ENCODE measurements at regions not wholly inside any gene's neighbourhood (a gene's known extent, or its start where the extent isn't known, plus 50 kb on each side); places are given as distances from the start of the nearest gene placed in this dataset.
A peak's percentile ranks its signal among the peaks of the same experiment; 100 is the strongest.

DNA sequence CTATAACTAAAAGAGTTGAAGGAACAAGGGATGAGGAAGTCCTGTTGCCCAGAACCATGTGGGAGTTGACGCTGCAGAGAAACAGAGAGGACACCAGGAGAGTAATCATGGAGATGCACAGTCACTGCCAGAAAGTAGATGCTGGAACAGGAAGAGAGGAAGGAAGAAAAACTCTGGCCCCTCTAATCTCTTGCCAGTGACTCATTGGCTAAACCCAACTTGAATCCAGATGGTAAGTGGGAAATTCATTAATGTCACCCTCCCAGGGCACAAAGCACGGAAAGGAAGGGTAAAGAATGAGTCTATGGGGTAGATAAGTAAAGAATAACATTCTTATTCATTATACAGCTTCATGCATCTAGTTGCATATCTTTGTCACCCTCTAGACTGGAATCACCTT lies 631.9 kb downstream of the PRELID2 start:
- TF ChIP-seq CTCF (IDR thresholded peaks at IDR 0.05; ENCODE audit: low read depth, low read length) = no peak
- DNase-seq (ENCODE audit: low read depth in 1 of 2, low spot score in 1 of 2) = no peak
- Histone ChIP-seq H3K27ac (no peak overlapping the region), H3K9me3 (ENCODE audit: low read depth) (no peaks in the 10 kb centered on the region), H3K4me1 (ENCODE audit: low read depth) (no peaks in the 10 kb centered on the region), H3K36me3 (no peaks in the 10 kb centered on the region), H3K4me3 (no peak overlapping the region), H3K27me3 (no peaks in the 10 kb centered on the region)

DNA sequence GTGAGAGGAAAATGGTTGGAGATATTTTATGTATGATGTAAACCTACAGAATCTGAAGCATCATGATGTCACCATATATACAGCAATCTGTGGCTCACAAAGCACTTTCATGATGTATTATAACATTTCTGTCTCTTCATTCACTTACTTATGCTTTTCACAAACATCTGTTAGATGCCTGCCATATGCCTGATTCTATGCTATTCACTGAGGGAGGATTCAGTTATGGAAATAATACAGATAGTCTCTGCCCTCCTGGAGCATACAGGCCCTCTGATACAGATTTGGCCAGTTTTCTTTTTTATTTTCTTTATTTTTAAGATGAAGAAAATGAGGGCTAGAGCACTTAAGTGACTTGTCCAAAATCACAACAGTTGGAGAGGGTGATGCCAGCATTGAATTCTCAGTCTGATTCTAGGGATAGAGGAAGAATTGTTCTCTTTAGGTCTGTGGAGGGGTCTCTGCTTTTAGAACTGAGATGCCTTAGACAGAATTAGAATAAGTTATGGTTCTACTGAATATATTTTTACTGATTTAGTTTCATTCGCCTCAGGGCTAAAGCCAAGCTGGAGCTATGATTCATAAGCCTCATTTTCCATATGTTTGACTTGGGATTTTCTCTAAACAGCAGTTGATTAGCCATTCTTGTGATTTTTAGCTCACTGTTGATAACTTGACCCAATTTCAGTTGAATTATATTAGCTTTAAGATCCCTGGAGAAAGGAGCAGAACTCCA lies 636.4 kb downstream of the PRELID2 start:
- H3K4me1 ChIP-seq (ENCODE audit: low read depth) = no peaks in the 10 kb centered on the region
- H3K36me3 ChIP-seq = no peaks in the 10 kb centered on the region
- TF ChIP-seq CTCF (IDR thresholded peaks at IDR 0.05; ENCODE audit: low read depth, low read length) = no peak
- H3K27ac ChIP-seq = no peak overlapping the region
- H3K9me3 ChIP-seq (ENCODE audit: low read depth) = no peaks in the 10 kb centered on the region
- DNase-seq (ENCODE audit: low read depth in 1 of 2, low spot score in 1 of 2) = no peak
- H3K27me3 ChIP-seq = no peaks in the 10 kb centered on the region
- H3K4me3 ChIP-seq = no peak overlapping the region

- H3K4me3 ChIP-seq = no peak overlapping the region
- DNase-seq (ENCODE audit: low read depth in 1 of 2, low spot score in 1 of 2) = no peak
- H3K27me3 ChIP-seq = no peaks in the 10 kb centered on the region
- H3K36me3 ChIP-seq = no peaks in the 10 kb centered on the region
- H3K4me1 ChIP-seq (ENCODE audit: low read depth) = no peaks in the 10 kb centered on the region
- H3K27ac ChIP-seq = no peak overlapping the region
- TF ChIP-seq CTCF (IDR thresholded peaks at IDR 0.05; ENCODE audit: low read depth, low read length) = no peak
- H3K9me3 ChIP-seq (ENCODE audit: low read depth) = no peaks in the 10 kb centered on the region
Observed at GRCh38 chr5:145189746-145190145, 645.4 kb downstream of the PRELID2 start.

- Histone ChIP-seq H3K4me3 (no peak overlapping the region), H3K9me3 (ENCODE audit: low read depth) (no peaks in the 10 kb centered on the region), H3K4me1 (ENCODE audit: low read depth) (peaks cover 14% of the 10 kb centered on the region), H3K27ac (no peak overlapping the region), H3K36me3 (no peaks in the 10 kb centered on the region), H3K27me3 (no peaks in the 10 kb centered on the region)
- no peak for DNase-seq (ENCODE audit: low read depth in 1 of 2, low spot score in 1 of 2)
- TF ChIP-seq CTCF (IDR thresholded peaks at IDR 0.05; ENCODE audit: low read depth, low read length) = no peak
Observed at GRCh38 chr5:145180371-145180770, 654.8 kb downstream of the PRELID2 start.

DNA sequence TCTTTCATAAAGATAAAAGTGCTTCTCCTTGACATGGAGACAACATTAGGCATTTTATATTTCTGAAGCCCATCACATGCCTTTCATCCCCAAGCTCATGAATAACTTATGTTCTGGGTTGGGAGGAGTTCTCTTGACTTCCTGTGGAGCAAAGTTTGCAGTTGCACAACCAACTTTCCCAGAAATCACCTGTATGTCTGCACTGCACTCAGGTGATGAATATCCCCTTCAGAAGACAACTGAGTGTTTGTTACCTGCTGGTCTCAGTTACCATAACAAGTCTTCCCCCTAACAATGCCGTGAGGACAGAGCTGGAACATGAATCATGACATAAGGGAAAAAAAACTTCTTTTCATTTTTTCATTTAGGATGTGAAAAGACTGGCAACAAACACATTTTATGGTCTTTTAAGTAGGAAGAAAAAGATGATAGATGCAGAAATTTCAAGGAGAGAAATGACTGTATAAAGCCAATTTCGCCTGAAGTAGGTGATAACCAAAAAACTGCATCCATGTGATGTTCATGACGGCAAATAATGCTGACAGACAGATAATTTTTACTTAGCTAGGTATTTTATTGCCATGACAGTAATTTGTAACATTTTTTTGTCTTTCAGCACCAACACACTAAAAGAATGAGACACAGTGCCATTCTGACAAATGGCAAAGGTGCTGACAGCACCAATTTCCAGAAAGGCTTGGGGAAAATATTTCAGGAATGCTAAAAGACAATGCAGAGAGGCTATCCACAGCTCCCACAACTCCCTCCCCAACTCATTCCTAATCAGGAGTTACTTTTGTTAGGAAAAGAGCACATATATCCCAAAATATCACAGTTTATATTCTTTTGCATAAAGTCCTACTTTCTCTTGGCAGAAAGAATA lies 656.3 kb downstream of the PRELID2 start:
- Histone ChIP-seq H3K27me3 (no peaks in the 10 kb centered on the region), H3K27ac (no peak overlapping the region), H3K4me1 (ENCODE audit: low read depth) (peaks cover 14% of the 10 kb centered on the region), H3K9me3 (ENCODE audit: low read depth) (no peaks in the 10 kb centered on the region), H3K36me3 (no peaks in the 10 kb centered on the region), H3K4me3 (no peak overlapping the region)
- TF ChIP-seq CTCF (IDR thresholded peaks at IDR 0.05; ENCODE audit: low read depth, low read length) = no peak
- DNase-seq (ENCODE audit: low read depth in 1 of 2, low spot score in 1 of 2) = peak; percentile 11 to 63

All from cardiac muscle cell (in vitro differentiated cells and primary cell).